ENCODE measurements at regions not wholly inside any gene's neighbourhood (a gene's known extent, or its start where the extent isn't known, plus 50 kb on each side); places are given as distances from the start of the nearest gene placed in this dataset.

- TF ChIP-seq ZNF609 (CRISPR knock-in tag; IDR thresholded peaks at IDR 0.05; ENCODE audit: borderline replicate concordance) (no peak), ZBED1 (IDR thresholded peaks at IDR 0.05) (no peak), PKNOX1 (IDR thresholded peaks at IDR 0.05) (no peak), GTF2F1 (IDR thresholded peaks at IDR 0.05; ENCODE audit: low read depth, low read length) (no peak), ZKSCAN8 (CRISPR knock-in tag; IDR thresholded peaks at IDR 0.05) (no peak), FOXM1 (IDR thresholded peaks at IDR 0.05; ENCODE audit: low read depth) (no peak), FOXM1 (CRISPR knock-in tag; IDR thresholded peaks at IDR 0.05; ENCODE audit: low read depth) (no peak), ZFPM2 (CRISPR knock-in tag; IDR thresholded peaks at IDR 0.05) (no peak), ID3 (CRISPR knock-in tag; IDR thresholded peaks at IDR 0.05) (no peak), ID3 (tag; IDR thresholded peaks at IDR 0.05) (no peak), SRSF9 (IDR thresholded peaks at IDR 0.05; ENCODE audit: borderline replicate concordance, low read depth, low read length) (no peak), ZBTB17 (CRISPR knock-in tag; IDR thresholded peaks at IDR 0.05) (no peak), HIVEP1 (CRISPR knock-in tag; IDR thresholded peaks at IDR 0.05) (no peak), ARID1B (IDR thresholded peaks at IDR 0.05) (no peak), SIN3A (IDR thresholded peaks at IDR 0.05; ENCODE audit: borderline replicate concordance in 2 of 2, control insufficient read depth in 1 of 2, low read depth in 2 of 2, low read length in 2 of 2) (no peak)
These were observed 70.2 kb upstream of the PIEZO2 start (continued) for GRCh38 chr18:11219571-11219970.

Data from K562 (cell line).